ENCODE measurements at regions not wholly inside any gene's neighbourhood (a gene's known extent, or its start where the extent isn't known, plus 50 kb on each side); places are given as distances from the start of the nearest gene placed in this dataset.

DNA sequence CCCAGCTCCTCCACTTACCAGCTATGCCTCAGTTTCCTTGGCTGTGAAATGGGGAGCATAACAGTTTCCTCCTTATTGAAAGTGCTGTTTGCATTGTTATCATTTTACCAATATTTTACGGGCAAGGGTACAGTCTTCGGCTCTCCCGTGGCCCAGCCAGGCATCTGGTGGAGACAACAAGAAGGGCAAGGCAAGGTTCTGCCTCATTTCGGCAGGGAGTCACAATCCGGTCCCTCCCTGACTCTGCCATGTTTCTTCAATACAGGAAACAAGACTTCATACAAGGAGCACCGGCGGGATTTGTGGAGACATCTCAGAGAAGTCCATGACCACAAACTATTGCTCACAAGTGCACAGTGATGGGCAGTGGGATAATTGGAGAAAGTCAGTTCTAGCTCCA, 174.0 kb downstream of the FGF18 start:
- Histone ChIP-seq H3K9me3 (no peaks in the 10 kb centered on the region), H3K36me3 (replicated peaks in 1 of 2; ENCODE audit: insufficient read depth in 1 of 2, low read depth in 2 of 2) (no peaks in the 10 kb centered on the region), H3K27ac (no peak overlapping the region), H3K27me3 (no peaks in the 10 kb centered on the region), H3K4me3 (no peak overlapping the region), H3K4me1 (no peaks in the 10 kb centered on the region)
- WGBS, 2 donors: 78 to 87% methylated on average over 7 of the region's 7 CpGs
- intact Hi-C loops (cut with DNase I): no loop called here
- TF ChIP-seq POLR2A (IDR thresholded peaks at IDR 0.05) (no peak), CTCF (IDR thresholded peaks at IDR 0.05) (no peak)
- DNase-seq (no peak), ATAC-seq (no peak)

DNA sequence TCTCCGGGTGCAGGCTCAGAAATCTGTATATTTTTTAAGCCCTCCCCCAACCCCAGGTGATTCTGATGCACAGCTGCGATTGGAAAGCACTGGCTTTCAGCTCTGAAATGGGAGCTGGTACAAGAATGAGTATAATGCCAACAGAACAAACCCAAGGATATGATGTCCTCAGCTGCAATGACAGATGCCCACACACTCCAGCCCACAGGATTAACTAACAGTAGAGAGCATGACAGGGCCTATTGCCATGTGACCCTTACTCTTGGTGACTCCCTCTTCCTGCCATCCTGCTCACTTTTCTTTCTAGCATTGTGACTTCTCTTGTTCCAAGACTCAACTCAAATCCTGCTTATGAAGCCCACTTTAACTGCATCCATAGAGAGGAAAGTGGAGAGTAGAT, 174.5 kb downstream of the FGF18 start:
- TF ChIP-seq POLR2A (IDR thresholded peaks at IDR 0.05) (no peak), CTCF (IDR thresholded peaks at IDR 0.05) (no peak)
- DNase-seq: no peak
- no peak overlapping the region for H3K4me3 ChIP-seq
- no peak overlapping the region for H3K27ac ChIP-seq
- no peaks in the 10 kb centered on the region for H3K36me3 ChIP-seq (replicated peaks in 1 of 2; ENCODE audit: insufficient read depth in 1 of 2, low read depth in 2 of 2)
- H3K9me3 ChIP-seq: no peaks in the 10 kb centered on the region
- ATAC-seq: no peak
- no peaks in the 10 kb centered on the region for H3K4me1 ChIP-seq
- 40 to 61% methylated on average over 1 to 2 of the region's 2 CpGs for WGBS, 2 donors
- intact Hi-C loops (cut with DNase I): no loop called here
- H3K27me3 ChIP-seq: no peaks in the 10 kb centered on the region

GRCh38 chr5:171595401-171595800, 176.0 kb downstream of the FGF18 start:
- 83 to 88% methylated on average over 3 of the region's 3 CpGs for WGBS, 2 donors
- no peak for ATAC-seq

DNA sequence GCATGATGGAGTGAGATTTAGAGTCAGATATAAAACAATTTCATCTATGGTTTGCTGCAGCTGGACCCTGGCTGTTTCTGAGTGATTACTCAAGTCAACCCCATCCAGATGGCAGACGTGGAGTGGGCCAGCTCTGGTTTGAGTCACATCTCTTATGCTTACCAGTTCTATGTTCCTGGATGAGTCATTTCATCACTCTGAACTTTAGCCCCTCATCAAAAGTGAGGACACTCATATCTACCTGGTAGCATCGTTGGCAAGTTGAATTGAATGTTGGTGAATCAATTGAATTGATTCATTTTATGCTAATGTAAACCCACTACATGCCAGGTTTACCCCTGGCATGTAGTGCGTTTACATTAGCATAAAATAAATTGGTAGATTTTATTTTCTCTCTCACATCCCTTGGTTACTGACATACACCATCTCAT, 176.4 kb downstream of the FGF18 start:
- TF ChIP-seq POLR2A (IDR thresholded peaks at IDR 0.05) (no peak), CTCF (IDR thresholded peaks at IDR 0.05) (no peak)
- H3K36me3 ChIP-seq (replicated peaks in 1 of 2; ENCODE audit: insufficient read depth in 1 of 2, low read depth in 2 of 2): no peaks in the 10 kb centered on the region
- H3K9me3 ChIP-seq: no peaks in the 10 kb centered on the region
- ATAC-seq (no peak), DNase-seq (no peak)
- peaks cover 6% of the 10 kb centered on the region for H3K4me1 ChIP-seq
- WGBS, 2 donors: 46 to 57% methylated on average over 3 of the region's 3 CpGs
- no peaks in the 10 kb centered on the region for H3K27me3 ChIP-seq
- no peak overlapping the region for H3K4me3 ChIP-seq
- H3K27ac ChIP-seq: no peak overlapping the region
- intact Hi-C loops (cut with DNase I): no loop called here

More at GRCh38 chr5:171595401-171595800, 176.0 kb downstream of the FGF18 start:
- TF ChIP-seq CTCF (IDR thresholded peaks at IDR 0.05) (no peak), POLR2A (IDR thresholded peaks at IDR 0.05) (no peak)
- Histone ChIP-seq H3K36me3 (replicated peaks in 1 of 2; ENCODE audit: insufficient read depth in 1 of 2, low read depth in 2 of 2) (no peaks in the 10 kb centered on the region), H3K27me3 (no peaks in the 10 kb centered on the region), H3K4me3 (no peak overlapping the region), H3K9me3 (no peaks in the 10 kb centered on the region), H3K27ac (no peak overlapping the region), H3K4me1 (peaks cover 6% of the 10 kb centered on the region)
- intact Hi-C loops (cut with DNase I): no loop called here
- no peak for DNase-seq

GRCh38 chr5:171596391-171596878, 177.0 kb downstream of the FGF18 start:
- Histone ChIP-seq H3K36me3 (replicated peaks in 1 of 2; ENCODE audit: insufficient read depth in 1 of 2, low read depth in 2 of 2) (no peaks in the 10 kb centered on the region), H3K27me3 (no peaks in the 10 kb centered on the region), H3K27ac (no peak overlapping the region), H3K4me3 (no peak overlapping the region), H3K9me3 (no peaks in the 10 kb centered on the region), H3K4me1 (peaks cover 6% of the 10 kb centered on the region)
- intact Hi-C loops (cut with DNase I): no loop called here
- TF ChIP-seq POLR2A (IDR thresholded peaks at IDR 0.05): no peak
- no peak for TF ChIP-seq CTCF (IDR thresholded peaks at IDR 0.05)
- 70 to 79% methylated on average over 16 to 22 of the region's 22 CpGs for WGBS, 2 donors
- DNase-seq (no peak), ATAC-seq (peak; percentile 33)

Data from body of pancreas (tissue), 4 donors.